Gastrocnemius medialis (tissue), 4 donors: ENCODE measurements at regions not wholly inside any gene's neighbourhood (a gene's known extent, or its start where the extent isn't known, plus 50 kb on each side); places are given as distances from the start of the nearest gene placed in this dataset.

Source experiments
- ATAC-seq, 2 donors: fragments of 150-250 bp; one replicate each; pipeline ENCODE4 v1.9.1; 2016
- DNase-seq, 2 donors: peaks; one replicate each; pipeline ENCODE4 v3.0.0-alpha.2; 2019
- H3K27ac ChIP-seq, 4 donors: fragments of 200-600 bp; sonication (generic); 1 replicate in 1 of 4; 2 replicates in 3 of 4; pipeline ENCODE4 v1.5.1; 2016 to 2018; ENCODE audit warnings: mild to moderate bottlenecking in 2 of 4, moderate library complexity in 1 of 4
- H3K27me3 ChIP-seq, 3 donors: fragments of 200-600 bp; sonication (generic) in 2 of 3; 1 replicate in 1 of 3; 2 replicates in 2 of 3; pipeline versions ENCODE4 v1.5.1 to v1.6.0; 2016 to 2019; ENCODE audit warnings: mild to moderate bottlenecking in 1 of 3, moderate library complexity in 1 of 3
- H3K36me3 ChIP-seq, 2 donors: fragments of 200-600 bp; sonication (generic) in 1 of 2; one replicate each; pipeline ENCODE4 v1.5.1; 2017 to 2018
- H3K4me1 ChIP-seq, 2 donors: fragments of 200-600 bp; sonication (generic) in 1 of 2; one replicate each; pipeline ENCODE4 v1.5.1; 2016 to 2017; ENCODE audit warnings: mild to moderate bottlenecking in 2 of 2
- H3K4me3 ChIP-seq, 4 donors: fragments of 200-600 bp; sonication (generic) in 3 of 4; 1 replicate in 1 of 4; 2 replicates in 3 of 4; pipeline ENCODE4 v1.5.1; 2016 to 2019; ENCODE audit warnings: mild to moderate bottlenecking in 2 of 4
- H3K9me3 ChIP-seq, 3 donors: fragments of 200-600 bp; sonication (generic) in 2 of 3; 1 replicate in 1 of 3; 2 replicates in 2 of 3; pipeline ENCODE4 v1.5.1; 2016 to 2019
- POLR2A ChIP-seq, 2 donors: fragments of 450-650 bp; IDR thresholded peaks; one replicate each; pipeline ENCODE4 v1.6.1; 2017; ENCODE audit warnings: antibody characterized with exemption in 2 of 2, mild to moderate bottlenecking in 2 of 2, moderate library complexity in 2 of 2
- in situ Hi-C, 4 donors: fragments of 200-750 bp; cut with MboI; loops; one replicate each; pipeline versions ENCODE4 v1.15.0 to v1.8.0; 2017; ENCODE audit warnings: low sequenced_read_pairs in 4 of 4
- intact Hi-C: fragments of 100-400 bp; cut with DNase I; formaldehyde crosslinking; loops from one replicate; pipeline ENCODE4 v1.15.1; 2023; ENCODE audit warnings: low total_unique reads
- TF ChIP-seq, protein P1 (sequence below), 5 experiments: fragments of 450-650 bp in 3 of 5; fragments of 200-600 bp in 2 of 5; sonication (generic) in 2 of 5; IDR thresholded peaks in 4 of 5; conservative IDR thresholded peaks in 1 of 5; 1 replicate in 4 of 5; 2 replicates in 1 of 5; pipeline ENCODE4 v1.5.1; 2016 to 2019; ENCODE audit warnings: antibody characterized with exemption in 5 of 5, mild to moderate bottlenecking in 3 of 5, moderate library complexity in 3 of 5

DNA sequence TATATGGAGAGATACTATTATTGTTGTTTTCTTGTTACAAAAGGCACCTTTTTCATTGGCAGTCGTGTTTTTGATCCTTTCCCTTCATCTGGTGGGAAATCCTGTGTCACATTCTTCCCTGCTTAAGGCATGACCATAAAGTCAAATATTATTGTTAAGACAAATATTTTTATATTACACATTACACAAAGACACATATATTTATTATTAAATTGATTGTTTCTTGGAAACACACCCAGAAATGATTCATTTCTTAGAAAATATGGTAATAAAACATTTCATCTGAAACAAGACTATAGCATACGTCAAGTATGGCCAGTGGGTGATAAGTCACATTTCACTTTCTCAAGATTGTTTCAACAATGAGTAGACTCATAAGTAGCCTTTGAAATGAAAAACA is 77.3 kb downstream of the KCTD12 start:
- Histone ChIP-seq H3K9me3 (no peaks in the 10 kb centered on the region), H3K27me3 (no peaks in the 10 kb centered on the region), H3K36me3 (no peaks in the 10 kb centered on the region), H3K27ac (no peak overlapping the region), H3K4me3 (no peak overlapping the region), H3K4me1 (peaks cover 0 to 16% of the 10 kb centered on the region in 2 donors)
- TF ChIP-seq, protein P1, sequence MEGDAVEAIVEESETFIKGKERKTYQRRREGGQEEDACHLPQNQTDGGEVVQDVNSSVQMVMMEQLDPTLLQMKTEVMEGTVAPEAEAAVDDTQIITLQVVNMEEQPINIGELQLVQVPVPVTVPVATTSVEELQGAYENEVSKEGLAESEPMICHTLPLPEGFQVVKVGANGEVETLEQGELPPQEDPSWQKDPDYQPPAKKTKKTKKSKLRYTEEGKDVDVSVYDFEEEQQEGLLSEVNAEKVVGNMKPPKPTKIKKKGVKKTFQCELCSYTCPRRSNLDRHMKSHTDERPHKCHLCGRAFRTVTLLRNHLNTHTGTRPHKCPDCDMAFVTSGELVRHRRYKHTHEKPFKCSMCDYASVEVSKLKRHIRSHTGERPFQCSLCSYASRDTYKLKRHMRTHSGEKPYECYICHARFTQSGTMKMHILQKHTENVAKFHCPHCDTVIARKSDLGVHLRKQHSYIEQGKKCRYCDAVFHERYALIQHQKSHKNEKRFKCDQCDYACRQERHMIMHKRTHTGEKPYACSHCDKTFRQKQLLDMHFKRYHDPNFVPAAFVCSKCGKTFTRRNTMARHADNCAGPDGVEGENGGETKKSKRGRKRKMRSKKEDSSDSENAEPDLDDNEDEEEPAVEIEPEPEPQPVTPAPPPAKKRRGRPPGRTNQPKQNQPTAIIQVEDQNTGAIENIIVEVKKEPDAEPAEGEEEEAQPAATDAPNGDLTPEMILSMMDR (IDR thresholded peaks at IDR 0.05 in 4 of 5, conservative IDR thresholded peaks at IDR 0.05 in 1 of 5) = no peak
- no peak for TF ChIP-seq POLR2A (IDR thresholded peaks at IDR 0.05)
- in situ Hi-C loops = no loop called here
- DNase-seq (no peak), ATAC-seq (no peak)
- intact Hi-C loops = no loop called here

DNA sequence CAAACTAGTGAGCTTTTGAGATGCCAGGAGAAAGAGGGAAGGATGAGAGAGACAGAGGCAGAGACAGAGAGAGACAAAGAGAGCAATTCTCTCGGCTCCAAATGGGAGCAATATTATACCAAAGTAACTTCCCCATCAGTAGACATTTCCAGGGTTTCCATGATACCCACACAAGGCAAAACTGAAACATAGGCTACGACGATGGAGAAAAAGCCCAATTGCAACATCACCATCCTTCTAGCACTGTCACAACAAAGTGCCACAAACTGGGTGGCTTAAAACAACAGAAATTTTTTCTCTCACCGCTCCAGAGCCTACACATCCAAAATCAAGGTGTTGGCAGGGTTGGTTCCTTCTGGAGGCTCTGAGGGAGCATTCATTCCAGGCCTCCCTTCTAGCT is 81.4 kb downstream of the KCTD12 start:
- no peaks in the 10 kb centered on the region for H3K36me3 ChIP-seq
- H3K27ac ChIP-seq = no peak overlapping the region
- DNase-seq (no peak), ATAC-seq (no peak)
- no peaks in the 10 kb centered on the region for H3K9me3 ChIP-seq
- intact Hi-C loops (no loop called here), in situ Hi-C loops (no loop called here)
- H3K4me3 ChIP-seq = no peak overlapping the region
- H3K4me1 ChIP-seq = no peaks in the 10 kb centered on the region
- TF ChIP-seq POLR2A (IDR thresholded peaks at IDR 0.05) = no peak
- TF ChIP-seq, protein P1 (IDR thresholded peaks at IDR 0.05 in 4 of 5, conservative IDR thresholded peaks at IDR 0.05 in 1 of 5) = no peak
- no peaks in the 10 kb centered on the region for H3K27me3 ChIP-seq

DNA sequence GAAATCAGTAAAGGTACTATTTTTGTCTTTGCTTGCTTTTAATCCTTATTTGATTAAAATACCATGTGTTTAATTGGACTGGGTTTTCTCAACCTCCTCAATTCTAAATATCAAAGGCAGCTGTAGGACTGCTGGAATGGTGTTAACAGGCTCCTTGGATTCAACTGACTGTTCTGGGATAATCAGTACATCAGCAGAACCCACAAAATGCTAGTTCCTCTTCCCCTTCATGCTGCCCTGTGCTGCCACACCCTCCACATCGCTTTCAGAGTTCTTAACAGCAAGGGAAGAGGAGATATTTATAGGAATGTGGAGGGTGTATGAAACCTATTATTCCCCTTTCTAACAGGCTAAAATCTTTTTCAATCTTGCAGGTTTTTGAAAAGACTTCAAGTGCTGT is 82.4 kb downstream of the KCTD12 start:
- DNase-seq = no peak
- Histone ChIP-seq H3K9me3 (no peaks in the 10 kb centered on the region), H3K36me3 (no peaks in the 10 kb centered on the region), H3K27me3 (no peaks in the 10 kb centered on the region), H3K4me1 (no peaks in the 10 kb centered on the region), H3K27ac (peak overlapping the region in 1 of 4 donors; percentile 27), H3K4me3 (no peak overlapping the region)
- TF ChIP-seq, protein P1 (IDR thresholded peaks at IDR 0.05 in 4 of 5, conservative IDR thresholded peaks at IDR 0.05 in 1 of 5) = no peak
- no peak for TF ChIP-seq POLR2A (IDR thresholded peaks at IDR 0.05)
- in situ Hi-C loops (no loop called here), intact Hi-C loops (no loop called here)
- ATAC-seq = no peak

DNA sequence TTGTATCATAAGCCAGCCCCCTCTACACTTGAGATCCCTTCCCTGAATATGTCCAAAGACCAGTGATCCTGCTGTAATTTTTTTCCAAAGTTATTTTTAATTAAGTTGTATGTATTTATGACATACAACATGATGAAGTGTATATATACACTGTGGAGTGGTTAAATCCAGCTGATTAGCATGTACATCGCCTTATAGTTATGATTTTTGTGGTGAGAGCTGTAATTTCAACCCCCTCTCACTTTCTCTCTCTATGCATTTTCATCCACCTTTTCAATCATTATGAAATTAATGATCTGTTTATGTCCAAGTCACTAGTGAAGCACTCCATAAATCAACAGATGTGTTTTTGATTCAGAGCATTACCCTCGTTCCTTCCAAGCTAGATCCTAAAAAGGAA is 85.3 kb downstream of the KCTD12 start:
- ATAC-seq = no peak
- Histone ChIP-seq H3K4me3 (no peak overlapping the region), H3K27me3 (no peaks in the 10 kb centered on the region), H3K9me3 (no peaks in the 10 kb centered on the region), H3K27ac (no peak overlapping the region), H3K36me3 (no peaks in the 10 kb centered on the region), H3K4me1 (peaks cover 0 to 8% of the 10 kb centered on the region in 2 donors)
- intact Hi-C loops = no loop called here
- in situ Hi-C loops = no loop called here
- TF ChIP-seq, protein P1 (IDR thresholded peaks at IDR 0.05 in 4 of 5, conservative IDR thresholded peaks at IDR 0.05 in 1 of 5) = no peak
- no peak for TF ChIP-seq POLR2A (IDR thresholded peaks at IDR 0.05)
- DNase-seq = no peak

DNA sequence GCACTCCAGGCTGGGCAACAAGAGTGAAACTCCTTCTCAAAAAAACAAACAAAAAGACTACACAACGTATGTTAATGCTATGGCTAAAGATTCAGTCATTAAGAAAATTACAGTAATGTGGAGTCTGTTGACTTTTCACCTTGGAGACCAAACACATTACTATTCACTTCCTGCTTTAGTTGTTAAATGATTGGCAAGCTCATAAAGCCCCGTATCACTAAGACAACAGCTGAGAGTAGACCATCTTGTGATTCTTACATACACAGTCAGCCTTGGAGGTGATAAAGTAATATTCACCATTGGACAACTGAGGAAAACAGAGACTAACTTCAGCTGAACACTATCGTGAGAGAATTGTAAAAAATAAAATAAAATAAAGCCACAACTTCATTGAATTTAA is 86.5 kb downstream of the KCTD12 start:
- intact Hi-C loops (no loop called here), in situ Hi-C loops (no loop called here)
- Histone ChIP-seq H3K4me3 (no peak overlapping the region), H3K9me3 (no peaks in the 10 kb centered on the region), H3K36me3 (no peaks in the 10 kb centered on the region), H3K4me1 (peaks cover 0 to 8% of the 10 kb centered on the region in 2 donors), H3K27me3 (no peaks in the 10 kb centered on the region), H3K27ac (no peak overlapping the region)
- TF ChIP-seq, protein P1 (IDR thresholded peaks at IDR 0.05 in 4 of 5, conservative IDR thresholded peaks at IDR 0.05 in 1 of 5) = no peak
- TF ChIP-seq POLR2A (IDR thresholded peaks at IDR 0.05) = no peak
- DNase-seq = no peak
- ATAC-seq = no peak
